ENCODE measurements at regions not wholly inside any gene's neighbourhood (a gene's known extent, or its start where the extent isn't known, plus 50 kb on each side); places are given as distances from the start of the nearest gene placed in this dataset.

GRCh38 chr16:79768276-79768970 is 167.9 kb upstream of the MAF start:
- DNase-seq: no peak

- DNase-seq: no peak
Observed at GRCh38 chr16:79767421-79768275, 167.1 kb upstream of the MAF start.

GRCh38 chr16:79765901-79766394 is 165.4 kb upstream of the MAF start:
- DNase-seq: no peak

GRCh38 chr16:79765431-79765830 is 164.9 kb upstream of the MAF start:
- no peak for DNase-seq

- DNase-seq: no peak
Observed at GRCh38 chr16:79764415-79765110, 164.0 kb upstream of the MAF start.

- no peak for DNase-seq
Observed at GRCh38 chr16:79762217-79762616, 161.7 kb upstream of the MAF start.

- DNase-seq: no peak
Observed at GRCh38 chr16:79758615-79759346, 158.2 kb upstream of the MAF start.

GRCh38 chr16:79757968-79758367 is 157.4 kb upstream of the MAF start:
- DNase-seq: no peak

GRCh38 chr16:79757163-79757562 is 156.6 kb upstream of the MAF start:
- no peak for DNase-seq

GRCh38 chr16:79756571-79756970 is 156.0 kb upstream of the MAF start:
- DNase-seq: no peak

- DNase-seq: no peak
Observed at GRCh38 chr16:79754501-79754900, 154.0 kb upstream of the MAF start.

- DNase-seq: no peak
Observed at GRCh38 chr16:79754081-79754480, 153.5 kb upstream of the MAF start.

- no peak for DNase-seq
Observed at GRCh38 chr16:79753286-79753685, 152.7 kb upstream of the MAF start.

GRCh38 chr16:79752396-79752795 is 151.9 kb upstream of the MAF start:
- no peak for DNase-seq

GRCh38 chr16:79751471-79752184 is 151.1 kb upstream of the MAF start:
- no peak for DNase-seq

- no peak for DNase-seq
Observed at GRCh38 chr16:79750311-79750710, 149.8 kb upstream of the MAF start.

- no peak for DNase-seq
Observed at GRCh38 chr16:79748629-79749028, 148.1 kb upstream of the MAF start.

- DNase-seq: no peak
Observed at GRCh38 chr16:79747688-79748087, 147.2 kb upstream of the MAF start.

GRCh38 chr16:79740252-79740651 is 139.7 kb upstream of the MAF start:
- no peak for DNase-seq

- no peak for DNase-seq
Observed at GRCh38 chr16:79735271-79735670, 134.7 kb upstream of the MAF start.

- no peak for DNase-seq
Observed at GRCh38 chr16:79734721-79735120, 134.2 kb upstream of the MAF start.

GRCh38 chr16:79728923-79729240 is 128.3 kb upstream of the MAF start:
- DNase-seq: no peak
